ENCODE measurements at regions not wholly inside any gene's neighbourhood (a gene's known extent, or its start where the extent isn't known, plus 50 kb on each side); places are given as distances from the start of the nearest gene placed in this dataset.

DNA sequence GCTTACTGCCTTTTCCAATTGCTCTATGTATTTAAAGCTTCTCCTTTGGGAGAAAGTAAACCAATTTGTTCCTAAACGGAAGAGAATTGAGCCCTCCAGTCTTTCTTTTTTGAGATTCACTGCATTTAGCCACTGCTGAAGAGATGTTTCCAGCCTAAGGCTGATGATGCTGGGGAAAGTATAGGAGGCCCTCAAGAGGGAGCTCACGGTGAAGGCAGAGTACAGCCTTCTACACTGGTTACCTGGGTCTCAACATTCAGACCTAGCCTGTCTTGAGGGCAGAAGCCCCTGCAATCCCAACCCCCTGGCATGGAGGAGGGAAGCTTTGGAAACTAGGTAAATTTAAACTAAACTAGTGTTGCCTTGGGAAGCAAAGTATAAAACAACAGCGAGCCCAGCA, 316.7 kb upstream of the TPK1 start:
- no peak overlapping the region for H3K4me2 ChIP-seq (replicated peaks; ENCODE audit: extremely low read depth, low read length, poor library complexity, severe bottlenecking)
- H3K9ac ChIP-seq (ENCODE audit: insufficient read depth, low read length, poor library complexity, severe bottlenecking): no peak overlapping the region
- no peak overlapping the region for H3K27ac Mint-ChIP-seq
- H4K20me1 ChIP-seq (ENCODE audit: insufficient read depth, low read length): no peaks in the 10 kb centered on the region
- no peaks in the 10 kb centered on the region for H3K4me1 Mint-ChIP-seq
- H3K4me3 ChIP-seq (replicated peaks in 1 of 3; ENCODE audit: low read depth in 2 of 3, low read length in 3 of 3): no peak overlapping the region
- H3K79me2 ChIP-seq (ENCODE audit: insufficient read depth, low read length): no peaks in the 10 kb centered on the region
- H3K9me3 Mint-ChIP-seq: peaks cover 0 to 10% (median 0%) of the 10 kb centered on the region in 7 donors
- H3K9me3 ChIP-seq (replicated peaks in 1 of 2; ENCODE audit: control insufficient read depth in 1 of 2, insufficient read depth in 1 of 2, low read length in 2 of 2): no peaks in the 10 kb centered on the region
- no peak for DNase-seq
- intact Hi-C loops (cut with micrococcal nuclease): no loop called here
- H3K36me3 ChIP-seq (replicated peaks in 1 of 2; ENCODE audit: control insufficient read depth in 1 of 2, insufficient read depth in 2 of 2, low read length in 2 of 2): no peaks in the 10 kb centered on the region
- H3K36me3 Mint-ChIP-seq: no peaks in the 10 kb centered on the region
- WGBS (ENCODE audit: insufficient coverage): 63% methylated on average over 1 of the region's 3 CpGs
- H3K27me3 Mint-ChIP-seq (ENCODE audit: low read depth in 3 of 3): peaks cover 0 to 2% (median 0%) of the 10 kb centered on the region in 3 donors
- H2AFZ ChIP-seq (ENCODE audit: insufficient read depth, low read depth, low read length, poor library complexity, severe bottlenecking): no peak overlapping the region
- H3K27ac ChIP-seq (ENCODE audit: low read depth in 1 of 2, low read length in 2 of 2): no peak overlapping the region
- no peak overlapping the region for H3K4me3 Mint-ChIP-seq
- no peak for TF ChIP-seq CTCF (IDR thresholded peaks at IDR 0.05)
- H3K4me1 ChIP-seq (ENCODE audit: control insufficient read depth in 1 of 2, insufficient read depth in 2 of 2, low read length in 2 of 2): no peaks in the 10 kb centered on the region
- no peaks in the 10 kb centered on the region for H3K27me3 ChIP-seq (ENCODE audit: control insufficient read depth in 2 of 2, insufficient read depth in 2 of 2, low read length in 2 of 2)

DNA sequence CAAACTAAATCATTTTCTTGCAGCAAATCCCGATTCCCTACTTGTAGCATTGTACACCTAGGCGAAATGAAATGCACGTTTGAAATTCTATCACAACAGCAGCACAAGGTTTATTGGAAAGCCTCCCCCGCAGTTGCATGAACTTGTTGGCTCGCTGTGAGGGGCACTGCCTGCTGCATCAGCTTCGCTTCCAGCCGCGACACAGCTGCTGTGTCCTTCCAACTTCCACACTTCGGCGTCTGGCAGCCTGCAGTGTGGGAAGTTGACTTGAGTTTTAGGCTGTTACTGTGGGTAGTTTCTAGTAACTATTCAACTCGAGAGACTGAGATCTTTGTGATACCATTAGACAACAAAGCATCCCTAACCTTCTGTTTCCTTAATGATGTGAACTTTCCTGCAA, 315.8 kb upstream of the TPK1 start:
- WGBS (ENCODE audit: insufficient coverage): 76% methylated on average over 4 of the region's 11 CpGs
- peaks cover 0 to 2% (median 0%) of the 10 kb centered on the region in 3 donors for H3K27me3 Mint-ChIP-seq (ENCODE audit: low read depth in 3 of 3)
- TF ChIP-seq CTCF (IDR thresholded peaks at IDR 0.05): no peak

More for the DNA sequence above, 315.8 kb upstream of the TPK1 start:
- no peak overlapping the region for H3K4me3 ChIP-seq (replicated peaks in 1 of 3; ENCODE audit: low read depth in 2 of 3, low read length in 3 of 3)
- Mint-ChIP-seq H3K36me3 (no peaks in the 10 kb centered on the region), H3K9me3 (peaks cover 0 to 10% (median 0%) of the 10 kb centered on the region in 7 donors), H3K4me1 (no peaks in the 10 kb centered on the region), H3K4me3 (no peak overlapping the region), H3K27ac (no peak overlapping the region)
- no peak overlapping the region for H3K9ac ChIP-seq (ENCODE audit: insufficient read depth, low read length, poor library complexity, severe bottlenecking)
- H3K27ac ChIP-seq (ENCODE audit: low read depth in 1 of 2, low read length in 2 of 2): no peak overlapping the region
- no peak for DNase-seq
- no peaks in the 10 kb centered on the region for H3K27me3 ChIP-seq (ENCODE audit: control insufficient read depth in 2 of 2, insufficient read depth in 2 of 2, low read length in 2 of 2)
- intact Hi-C loops (cut with micrococcal nuclease): no loop called here
- no peak overlapping the region for H3K4me2 ChIP-seq (replicated peaks; ENCODE audit: extremely low read depth, low read length, poor library complexity, severe bottlenecking)
- no peaks in the 10 kb centered on the region for H3K9me3 ChIP-seq (replicated peaks in 1 of 2; ENCODE audit: control insufficient read depth in 1 of 2, insufficient read depth in 1 of 2, low read length in 2 of 2)
- no peaks in the 10 kb centered on the region for H4K20me1 ChIP-seq (ENCODE audit: insufficient read depth, low read length)
- H2AFZ ChIP-seq (ENCODE audit: insufficient read depth, low read depth, low read length, poor library complexity, severe bottlenecking): no peak overlapping the region
- no peaks in the 10 kb centered on the region for H3K4me1 ChIP-seq (ENCODE audit: control insufficient read depth in 1 of 2, insufficient read depth in 2 of 2, low read length in 2 of 2)
- no peaks in the 10 kb centered on the region for H3K36me3 ChIP-seq (replicated peaks in 1 of 2; ENCODE audit: control insufficient read depth in 1 of 2, insufficient read depth in 2 of 2, low read length in 2 of 2)
- no peaks in the 10 kb centered on the region for H3K79me2 ChIP-seq (ENCODE audit: insufficient read depth, low read length)
